ENCODE measurements at regions not wholly inside any gene's neighbourhood (a gene's known extent, or its start where the extent isn't known, plus 50 kb on each side); places are given as distances from the start of the nearest gene placed in this dataset.

DNA sequence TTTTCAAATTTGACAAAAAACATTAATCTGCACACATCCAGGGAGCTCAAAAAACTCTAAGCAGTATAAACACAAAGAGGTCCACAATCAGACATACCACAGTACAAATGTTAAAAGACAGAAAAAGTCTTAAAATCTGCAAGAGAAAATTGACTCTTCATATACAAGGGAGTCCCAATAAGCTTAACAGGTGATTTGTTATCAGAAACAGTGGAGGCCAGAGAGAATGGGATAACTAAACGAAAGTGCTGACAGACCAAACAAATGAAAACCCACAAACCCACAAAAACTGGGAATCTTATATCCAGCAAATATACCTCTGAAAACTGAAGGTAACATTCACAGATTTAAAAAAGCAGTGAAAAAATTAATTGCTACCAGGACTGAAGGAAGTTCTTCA is 182.0 kb upstream of the PAQR3 start:
- TF ChIP-seq, protein P1, sequence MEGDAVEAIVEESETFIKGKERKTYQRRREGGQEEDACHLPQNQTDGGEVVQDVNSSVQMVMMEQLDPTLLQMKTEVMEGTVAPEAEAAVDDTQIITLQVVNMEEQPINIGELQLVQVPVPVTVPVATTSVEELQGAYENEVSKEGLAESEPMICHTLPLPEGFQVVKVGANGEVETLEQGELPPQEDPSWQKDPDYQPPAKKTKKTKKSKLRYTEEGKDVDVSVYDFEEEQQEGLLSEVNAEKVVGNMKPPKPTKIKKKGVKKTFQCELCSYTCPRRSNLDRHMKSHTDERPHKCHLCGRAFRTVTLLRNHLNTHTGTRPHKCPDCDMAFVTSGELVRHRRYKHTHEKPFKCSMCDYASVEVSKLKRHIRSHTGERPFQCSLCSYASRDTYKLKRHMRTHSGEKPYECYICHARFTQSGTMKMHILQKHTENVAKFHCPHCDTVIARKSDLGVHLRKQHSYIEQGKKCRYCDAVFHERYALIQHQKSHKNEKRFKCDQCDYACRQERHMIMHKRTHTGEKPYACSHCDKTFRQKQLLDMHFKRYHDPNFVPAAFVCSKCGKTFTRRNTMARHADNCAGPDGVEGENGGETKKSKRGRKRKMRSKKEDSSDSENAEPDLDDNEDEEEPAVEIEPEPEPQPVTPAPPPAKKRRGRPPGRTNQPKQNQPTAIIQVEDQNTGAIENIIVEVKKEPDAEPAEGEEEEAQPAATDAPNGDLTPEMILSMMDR (IDR thresholded peaks at IDR 0.05; ENCODE audit: low read depth, low read length): no peak
- TF ChIP-seq, protein P2, sequence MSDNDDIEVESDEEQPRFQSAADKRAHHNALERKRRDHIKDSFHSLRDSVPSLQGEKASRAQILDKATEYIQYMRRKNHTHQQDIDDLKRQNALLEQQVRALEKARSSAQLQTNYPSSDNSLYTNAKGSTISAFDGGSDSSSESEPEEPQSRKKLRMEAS (IDR thresholded peaks at IDR 0.05; ENCODE audit: low read depth, low read length): no peak

All from NB4 (cell line).